Activated T-helper 2 cell treated with anti-CD3 and anti-CD28 coated beads, Interferon-gamma antibody, Interleukin-2, Interleukin-4, amounts not matched to agents 10 μg/mL and 5 μg/mL and 100 μg/mL, durations not matched to agents 14 hours and 24 hours and 36 hours (primary cell): ENCODE measurements at regions not wholly inside any gene's neighbourhood (a gene's known extent, or its start where the extent isn't known, plus 50 kb on each side); places are given as distances from the start of the nearest gene placed in this dataset.
"Not testable (repeated sequence)": the region's sequence is repeated elsewhere in the genome, so short reads cannot be mapped to it uniquely, and the experiment has no call there.

Experiments used
- DNase-seq: peaks from one replicate; pipeline ENCODE4 v3.0.0; 2021; ENCODE audit warnings: low spot score
- H3K27ac Mint-ChIP-seq: one replicate; pipeline ENCODE4 v1.8.0; 2021; ENCODE audit warnings: mixed read lengths
- H3K27me3 Mint-ChIP-seq: one replicate; pipeline ENCODE4 v1.8.0; 2021; ENCODE audit warnings: low read depth, mixed read lengths
- H3K36me3 Mint-ChIP-seq: one replicate; pipeline ENCODE4 v1.8.0; 2021; ENCODE audit warnings: low read depth, mixed read lengths
- H3K4me1 Mint-ChIP-seq: one replicate; pipeline ENCODE4 v1.8.0; 2021; ENCODE audit warnings: low read depth, mixed read lengths
- H3K4me3 Mint-ChIP-seq: one replicate; pipeline ENCODE4 v1.8.0; 2021; ENCODE audit warnings: low read depth, mild to moderate bottlenecking, moderate library complexity, mixed read lengths
- H3K9me3 Mint-ChIP-seq: one replicate; pipeline ENCODE4 v1.8.0; 2021; ENCODE audit warnings: mixed read lengths
- intact Hi-C: fragments of 100-400 bp; cut with micrococcal nuclease; formaldehyde crosslinking; loops from one replicate; pipeline ENCODE4 v1.15.1; 2023

- Mint-ChIP-seq H3K27ac (peak overlapping the region; percentile 52), H3K4me1 (peaks cover 27% of the 10 kb centered on the region), H3K36me3 (no peaks in the 10 kb centered on the region), H3K9me3 (peaks cover 12% of the 10 kb centered on the region), H3K27me3 (peaks cover 31% of the 10 kb centered on the region), H3K4me3 (peak overlapping the region; percentile 28)
- intact Hi-C loops: loop anchor here (10.0 kb wide), 3 partner anchors 109 to 201 kb away; partner anchors contain the start of gene PELI2
- DNase-seq: no peak
Measured at GRCh38 chr14:56005191-56006053, 112.8 kb upstream of the PELI2 start.

DNA sequence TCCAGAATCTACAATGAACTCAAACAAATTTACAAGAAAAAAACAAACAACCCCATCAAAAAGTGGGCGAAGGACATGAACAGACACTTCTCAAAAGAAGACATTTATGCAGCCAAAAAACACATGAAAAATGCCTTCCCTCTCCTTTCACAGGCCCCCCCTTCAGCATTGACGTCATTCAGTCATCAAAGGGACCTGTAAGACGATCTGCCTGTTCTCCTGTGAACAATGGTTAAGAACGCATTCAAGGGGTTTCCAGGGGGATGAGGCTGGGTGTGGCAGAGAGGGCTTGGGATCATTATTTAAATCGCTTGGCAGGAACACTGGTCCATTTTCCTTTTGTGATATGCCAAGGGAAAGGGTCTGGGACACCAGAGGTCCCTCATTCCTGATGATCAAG lies 110.7 kb upstream of the PELI2 start:
- peaks cover 29% of the 10 kb centered on the region for H3K27me3 Mint-ChIP-seq
- DNase-seq, H3K36me3 Mint-ChIP-seq, H3K27ac Mint-ChIP-seq, H3K4me3 Mint-ChIP-seq: not testable (repeated sequence)
- peaks cover 12% of the 10 kb centered on the region for H3K9me3 Mint-ChIP-seq
- H3K4me1 Mint-ChIP-seq: peaks cover 27% of the 10 kb centered on the region
- intact Hi-C loops: loop anchor here (10.0 kb wide), 3 partner anchors 107 to 203 kb away; partner anchors contain the start of gene PELI2

- Mint-ChIP-seq H3K27ac (no peak overlapping the region), H3K27me3 (peaks cover 29% of the 10 kb centered on the region), H3K4me1 (peaks cover 22% of the 10 kb centered on the region), H3K36me3 (no peaks in the 10 kb centered on the region), H3K9me3 (peaks cover 12% of the 10 kb centered on the region), H3K4me3 (no peak overlapping the region)
- intact Hi-C loops: loop anchor here (10.0 kb wide), 3 partner anchors 107 to 203 kb away; partner anchors contain the start of gene PELI2
- no peak for DNase-seq
Measured at GRCh38 chr14:56008150-56008549, 110.1 kb upstream of the PELI2 start.

DNA sequence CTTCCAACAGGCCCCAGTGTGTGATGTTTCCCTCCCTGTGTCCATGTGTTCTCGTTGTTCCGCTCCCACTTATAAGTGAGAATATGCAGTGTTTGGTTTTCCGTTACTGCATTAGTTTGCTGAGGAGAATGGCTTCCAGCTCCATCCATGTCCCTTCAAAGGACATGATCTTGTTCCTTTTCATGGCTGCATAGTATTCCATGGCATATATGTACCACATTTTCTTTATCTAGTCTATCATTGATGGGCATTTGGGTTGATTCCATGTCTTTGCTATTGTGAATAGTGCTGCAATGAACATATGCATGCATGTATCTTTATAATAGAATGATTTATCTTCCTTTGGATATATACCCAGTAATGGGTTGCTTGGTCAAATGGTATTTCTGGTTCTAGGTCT lies 109.5 kb upstream of the PELI2 start:
- not testable (repeated sequence) for H3K36me3 Mint-ChIP-seq, H3K27ac Mint-ChIP-seq, DNase-seq, H3K4me3 Mint-ChIP-seq
- intact Hi-C loops: loop anchor here (10.0 kb wide), 3 partner anchors 106 to 204 kb away; partner anchors contain the start of gene PELI2
- peaks cover 14% of the 10 kb centered on the region for H3K9me3 Mint-ChIP-seq
- peaks cover 17% of the 10 kb centered on the region for H3K4me1 Mint-ChIP-seq
- peaks cover 29% of the 10 kb centered on the region for H3K27me3 Mint-ChIP-seq

- intact Hi-C loops: no loop called here
- Mint-ChIP-seq H3K4me1 (no peaks in the 10 kb centered on the region), H3K9me3 (no peaks in the 10 kb centered on the region), H3K27me3 (peaks cover 14% of the 10 kb centered on the region), H3K4me3 (no peak overlapping the region), H3K27ac (no peak overlapping the region), H3K36me3 (no peaks in the 10 kb centered on the region)
- no peak for DNase-seq
Measured at GRCh38 chr14:56023661-56024081, 94.5 kb upstream of the PELI2 start.

- H3K4me1 Mint-ChIP-seq: no peaks in the 10 kb centered on the region
- intact Hi-C loops: no loop called here
- H3K27me3 Mint-ChIP-seq: peaks cover 17% of the 10 kb centered on the region
- H3K27ac Mint-ChIP-seq: no peak overlapping the region
- H3K36me3 Mint-ChIP-seq: no peaks in the 10 kb centered on the region
- H3K4me3 Mint-ChIP-seq: no peak overlapping the region
- no peaks in the 10 kb centered on the region for H3K9me3 Mint-ChIP-seq
- no peak for DNase-seq
Measured at GRCh38 chr14:56025191-56025590, 93.0 kb upstream of the PELI2 start.

GRCh38 chr14:56026506-56026905 lies 91.7 kb upstream of the PELI2 start:
- Mint-ChIP-seq H3K27me3 (peaks cover 23% of the 10 kb centered on the region), H3K27ac (no peak overlapping the region), H3K4me1 (no peaks in the 10 kb centered on the region), H3K36me3 (no peaks in the 10 kb centered on the region), H3K9me3 (no peaks in the 10 kb centered on the region), H3K4me3 (no peak overlapping the region)
- intact Hi-C loops: no loop called here
- DNase-seq: no peak

DNA sequence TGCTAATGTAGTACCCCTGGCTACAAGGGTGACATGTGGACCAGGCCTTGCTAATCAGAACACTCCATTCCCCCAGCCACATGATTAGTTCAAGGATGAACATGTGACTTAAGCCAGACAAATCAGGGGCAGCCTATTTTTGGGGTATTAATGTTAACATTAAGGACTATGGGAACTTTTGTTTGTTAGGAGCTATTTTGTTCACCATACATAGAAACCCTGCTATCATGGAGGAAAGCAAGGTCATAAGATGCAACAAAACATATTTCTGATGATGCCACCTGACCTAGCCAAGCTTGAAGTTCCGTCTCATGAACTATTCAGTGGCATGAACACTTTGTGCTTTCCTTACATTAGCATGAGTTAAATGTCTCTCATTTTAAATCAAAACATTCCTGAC lies 90.8 kb upstream of the PELI2 start:
- no peak for DNase-seq
- H3K4me1 Mint-ChIP-seq: no peaks in the 10 kb centered on the region
- no peak overlapping the region for H3K27ac Mint-ChIP-seq
- H3K9me3 Mint-ChIP-seq: no peaks in the 10 kb centered on the region
- intact Hi-C loops: no loop called here
- no peaks in the 10 kb centered on the region for H3K36me3 Mint-ChIP-seq
- no peak overlapping the region for H3K4me3 Mint-ChIP-seq
- peaks cover 23% of the 10 kb centered on the region for H3K27me3 Mint-ChIP-seq

GRCh38 chr14:56027916-56028712 lies 90.1 kb upstream of the PELI2 start:
- Mint-ChIP-seq H3K9me3 (no peaks in the 10 kb centered on the region), H3K4me1 (no peaks in the 10 kb centered on the region), H3K4me3 (no peak overlapping the region), H3K27me3 (peaks cover 26% of the 10 kb centered on the region), H3K27ac (no peak overlapping the region), H3K36me3 (no peaks in the 10 kb centered on the region)
- intact Hi-C loops: no loop called here
- no peak for DNase-seq

- Mint-ChIP-seq H3K4me1 (no peaks in the 10 kb centered on the region), H3K27me3 (peaks cover 7% of the 10 kb centered on the region), H3K4me3 (no peak overlapping the region), H3K27ac (no peak overlapping the region), H3K9me3 (no peaks in the 10 kb centered on the region), H3K36me3 (no peaks in the 10 kb centered on the region)
- intact Hi-C loops: no loop called here
- no peak for DNase-seq
Measured at GRCh38 chr14:56036353-56036752, 81.9 kb upstream of the PELI2 start.

- H3K36me3 Mint-ChIP-seq: no peaks in the 10 kb centered on the region
- intact Hi-C loops: no loop called here
- no peaks in the 10 kb centered on the region for H3K4me1 Mint-ChIP-seq
- DNase-seq: no peak
- H3K9me3 Mint-ChIP-seq: no peaks in the 10 kb centered on the region
- H3K4me3 Mint-ChIP-seq: no peak overlapping the region
- H3K27me3 Mint-ChIP-seq: peaks cover 5% of the 10 kb centered on the region
- H3K27ac Mint-ChIP-seq: no peak overlapping the region
Measured at GRCh38 chr14:56040121-56040520, 78.1 kb upstream of the PELI2 start.

- intact Hi-C loops: no loop called here
- H3K27me3 Mint-ChIP-seq: peaks cover 6% of the 10 kb centered on the region
- no peaks in the 10 kb centered on the region for H3K36me3 Mint-ChIP-seq
- H3K27ac Mint-ChIP-seq: no peak overlapping the region
- H3K4me1 Mint-ChIP-seq: no peaks in the 10 kb centered on the region
- no peak for DNase-seq
- H3K9me3 Mint-ChIP-seq: no peaks in the 10 kb centered on the region
- no peak overlapping the region for H3K4me3 Mint-ChIP-seq
Measured at GRCh38 chr14:56044196-56044595, 74.0 kb upstream of the PELI2 start.

GRCh38 chr14:56046546-56046945 lies 71.7 kb upstream of the PELI2 start:
- Mint-ChIP-seq H3K27ac (no peak overlapping the region), H3K27me3 (peaks cover 9% of the 10 kb centered on the region), H3K36me3 (no peaks in the 10 kb centered on the region), H3K4me3 (no peak overlapping the region), H3K9me3 (no peaks in the 10 kb centered on the region), H3K4me1 (no peaks in the 10 kb centered on the region)
- no peak for DNase-seq
- intact Hi-C loops: no loop called here
